HEK293T (cell line): ENCODE measurements at regions not wholly inside any gene's neighbourhood (a gene's known extent, or its start where the extent isn't known, plus 50 kb on each side); places are given as distances from the start of the nearest gene placed in this dataset.
"Not testable (repeated sequence)": the region's sequence is repeated elsewhere in the genome, so short reads cannot be mapped to it uniquely, and the experiment has no call there.

Experiments
- CTCF ChIA-PET: fragments of 350-600 bp; formaldehyde crosslinking; extraction: SDS; loops from one replicate; lab custom pipeline; 2021; ENCODE audit warnings: antibody characterized with exemption, inconsistent platforms; lab: Yijun Ruan, JAX
- POLR2A ChIA-PET: fragments of 350-600 bp; formaldehyde crosslinking; extraction: SDS; loops from one replicate; lab custom pipeline; 2020; ENCODE audit warnings: antibody characterized with exemption, inconsistent platforms; lab: Yijun Ruan, JAX
- DNase-seq: peaks from one replicate; pipeline ENCODE4 v3.0.0; 2012; ENCODE audit warnings: mixed read lengths; ENCODE audit errors: extremely low spot score
- ARNT ChIP-seq: fragments of 450-650 bp; IDR thresholded peaks from 2 replicates; pipeline ENCODE4 v1.6.1; 2017; ENCODE audit warnings: mild to moderate bottlenecking
- BHLHE40 ChIP-seq: fragments of 450-650 bp; IDR thresholded peaks from 2 replicates; pipeline ENCODE4 v1.6.1; 2016; ENCODE audit warnings: mild to moderate bottlenecking, moderate library complexity, borderline replicate concordance
- CTBP1 ChIP-seq: fragments of 450-650 bp; IDR thresholded peaks from 2 replicates; pipeline ENCODE4 v1.6.1; 2016; ENCODE audit warnings: borderline replicate concordance
- ELF4 ChIP-seq: fragments of 450-650 bp; IDR thresholded peaks from 2 replicates; pipeline ENCODE4 v1.6.1; 2017; ENCODE audit warnings: antibody characterized with exemption
- FOXA1 ChIP-seq: fragments of 450-650 bp; IDR thresholded peaks from 2 replicates; pipeline ENCODE4 v1.6.1; 2016; ENCODE audit warnings: mild to moderate bottlenecking
- FOXK2 ChIP-seq: fragments of 450-650 bp; IDR thresholded peaks from 2 replicates; pipeline ENCODE4 v1.6.1; 2016; ENCODE audit warnings: mild to moderate bottlenecking
- FOXM1 ChIP-seq: fragments of 450-650 bp; IDR thresholded peaks from 2 replicates; pipeline ENCODE4 v1.6.1; 2017; ENCODE audit warnings: mild to moderate bottlenecking, borderline replicate concordance
- HDGF ChIP-seq: fragments of 450-650 bp; IDR thresholded peaks from 2 replicates; pipeline ENCODE4 v1.6.1; 2017; ENCODE audit warnings: antibody characterized with exemption, borderline replicate concordance
- L3MBTL2 ChIP-seq: fragments of 450-650 bp; conservative IDR thresholded peaks from 2 replicates; pipeline ENCODE4 v1.6.1; 2016; ENCODE audit warnings: mild to moderate bottlenecking
- LEF1 ChIP-seq: fragments of 450-650 bp; IDR thresholded peaks from 2 replicates; pipeline ENCODE4 v1.6.1; 2017; ENCODE audit warnings: mild to moderate bottlenecking, borderline replicate concordance
- NFRKB ChIP-seq: fragments of 450-650 bp; IDR thresholded peaks from 2 replicates; pipeline ENCODE4 v1.6.1; 2016; ENCODE audit warnings: mild to moderate bottlenecking, moderate library complexity
- SP1 ChIP-seq: fragments of 450-650 bp; IDR thresholded peaks from 2 replicates; pipeline ENCODE4 v1.6.1; 2017
- SUZ12 ChIP-seq: fragments of 450-650 bp; IDR thresholded peaks from 2 replicates; pipeline ENCODE4 v1.6.1; 2016; ENCODE audit warnings: mild to moderate bottlenecking
- TARDBP ChIP-seq: fragments of 450-650 bp; IDR thresholded peaks from 2 replicates; pipeline ENCODE4 v1.6.1; 2016
- ZNF384 ChIP-seq: fragments of 450-650 bp; IDR thresholded peaks from 2 replicates; pipeline ENCODE4 v1.6.1; 2016
- TF ChIP-seq, protein P1 (sequence below): fragments of 450-650 bp; IDR thresholded peaks from 2 replicates; pipeline ENCODE4 v1.6.1; 2016

GRCh38 chr14:50031602-50032313, 84.6 kb downstream of the VCPKMT start:
- no peak for DNase-seq
- ChIA-PET CTCF (no interaction called here), POLR2A (no interaction called here)
- TF ChIP-seq, protein P1, sequence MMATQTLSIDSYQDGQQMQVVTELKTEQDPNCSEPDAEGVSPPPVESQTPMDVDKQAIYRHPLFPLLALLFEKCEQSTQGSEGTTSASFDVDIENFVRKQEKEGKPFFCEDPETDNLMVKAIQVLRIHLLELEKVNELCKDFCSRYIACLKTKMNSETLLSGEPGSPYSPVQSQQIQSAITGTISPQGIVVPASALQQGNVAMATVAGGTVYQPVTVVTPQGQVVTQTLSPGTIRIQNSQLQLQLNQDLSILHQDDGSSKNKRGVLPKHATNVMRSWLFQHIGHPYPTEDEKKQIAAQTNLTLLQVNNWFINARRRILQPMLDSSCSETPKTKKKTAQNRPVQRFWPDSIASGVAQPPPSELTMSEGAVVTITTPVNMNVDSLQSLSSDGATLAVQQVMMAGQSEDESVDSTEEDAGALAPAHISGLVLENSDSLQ = no peak
- TF ChIP-seq TARDBP (no peak), SUZ12 (no peak), FOXK2 (no peak), BHLHE40 (no peak), FOXM1 (no peak), NFRKB (no peak), SP1 (no peak), L3MBTL2 (no peak), FOXA1 (no peak), ARNT (no peak), HDGF (no peak), ELF4 (no peak), ZNF384 (no peak), CTBP1 (no peak), LEF1 (no peak)

GRCh38 chr14:50032462-50033167, 83.8 kb downstream of the VCPKMT start:
- CTCF ChIA-PET, DNase-seq, POLR2A ChIA-PET: not testable (repeated sequence)

DNA sequence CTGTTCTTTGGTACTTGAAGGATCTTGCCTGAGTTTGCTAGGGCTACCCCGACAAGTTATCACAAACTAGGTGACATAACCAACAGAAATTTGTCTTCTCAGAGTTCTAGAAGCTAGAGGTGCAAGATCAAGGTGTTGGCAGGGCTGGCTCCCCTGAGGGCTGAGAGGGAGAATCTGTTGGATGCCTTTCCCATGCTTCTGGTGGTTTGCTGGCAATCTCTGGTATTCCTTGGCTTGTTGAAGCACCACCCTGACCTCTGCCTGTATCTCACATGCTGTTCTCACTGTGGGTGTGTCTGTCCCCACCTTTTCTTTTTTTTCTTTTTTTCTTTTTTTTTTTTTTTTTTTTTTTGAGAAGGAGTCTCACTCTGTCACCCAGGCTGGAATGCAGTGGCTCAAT, 81.2 kb downstream of the VCPKMT start:
- ChIA-PET CTCF (no interaction called here), POLR2A (no interaction called here)
- 0 out of 2 replicates have a peak, but pooled peaks have one; percentile 35 for TF ChIP-seq ZNF384
- no peak for TF ChIP-seq TARDBP
- no peak for DNase-seq

- ChIA-PET CTCF (no interaction called here), POLR2A (no interaction called here)
- DNase-seq = no peak
- TF ChIP-seq ELF4 = no peak
- no peak for TF ChIP-seq TARDBP
- TF ChIP-seq CTBP1 = no peak
- TF ChIP-seq FOXK2 = no peak
These were observed 80.2 kb downstream of the VCPKMT start for GRCh38 chr14:50036211-50036610.

GRCh38 chr14:50036637-50037036, 79.7 kb downstream of the VCPKMT start:
- CTCF ChIA-PET = no interaction called here
- TF ChIP-seq ELF4 = no peak
- TF ChIP-seq SP1 = no peak
- no peak for TF ChIP-seq BHLHE40
- no peak for TF ChIP-seq FOXM1
- no peak for TF ChIP-seq FOXA1
- TF ChIP-seq ZNF384 = no peak
- TF ChIP-seq TARDBP = no peak
- TF ChIP-seq ARNT = no peak
- TF ChIP-seq NFRKB = no peak
- no peak for TF ChIP-seq HDGF
- no peak for TF ChIP-seq SUZ12
- TF ChIP-seq, protein P1 = no peak
- POLR2A ChIA-PET = no interaction called here
- DNase-seq = no peak

DNA sequence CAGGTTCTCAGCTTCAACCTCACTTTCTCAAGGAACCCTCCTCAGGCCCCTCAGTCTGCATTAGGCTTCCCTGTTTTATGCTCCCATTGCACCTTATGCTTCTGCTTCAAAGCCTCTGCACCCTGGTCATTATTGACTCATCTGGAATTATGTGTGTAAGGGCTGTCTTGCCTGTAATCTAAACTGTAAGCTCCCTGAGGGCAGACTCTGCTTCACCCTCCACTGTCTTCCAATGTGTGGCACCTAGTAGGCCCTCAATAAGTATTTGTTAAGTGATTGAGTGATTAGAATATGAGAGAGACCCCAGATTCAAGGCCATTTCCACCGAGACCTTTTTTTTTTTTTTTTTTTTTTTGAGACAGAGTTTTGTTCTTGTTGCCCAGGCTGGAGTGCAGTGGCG, 79.1 kb downstream of the VCPKMT start:
- DNase-seq = no peak
- ChIA-PET CTCF (no interaction called here), POLR2A (no interaction called here)
- no peak for TF ChIP-seq L3MBTL2
- no peak for TF ChIP-seq FOXK2
- no peak for TF ChIP-seq NFRKB
- no peak for TF ChIP-seq SP1
- no peak for TF ChIP-seq ELF4
- TF ChIP-seq, protein P1 = no peak
- TF ChIP-seq BHLHE40 = no peak
- no peak for TF ChIP-seq FOXM1
- TF ChIP-seq HDGF = no peak
- TF ChIP-seq FOXA1 = no peak
- no peak for TF ChIP-seq ARNT
- no peak for TF ChIP-seq LEF1
- no peak for TF ChIP-seq ZNF384
- no peak for TF ChIP-seq TARDBP
- no peak for TF ChIP-seq CTBP1
- TF ChIP-seq SUZ12 = no peak
